NCI-H146 treated with DMSO at 0.1 percent for 48 hours (cell line): ENCODE measurements at regions not wholly inside any gene's neighbourhood (a gene's known extent, or its start where the extent isn't known, plus 50 kb on each side); places are given as distances from the start of the nearest gene placed in this dataset.
A peak's percentile ranks its signal among the peaks of the same experiment; 100 is the strongest.
"Not testable (repeated sequence)": the region's sequence is repeated elsewhere in the genome, so short reads cannot be mapped to it uniquely, and the experiment has no call there.

Experiments
- DNase-seq: peaks from one replicate; lab custom pipeline; 2025; ENCODE audit not compliant: unreplicated experiment; lab: John Stamatoyannopoulos, UW

- peak; percentile 4 for DNase-seq
These were observed 244.5 kb upstream of the ANKRD30A start for GRCh38 chr10:36880898-36881297.

DNA sequence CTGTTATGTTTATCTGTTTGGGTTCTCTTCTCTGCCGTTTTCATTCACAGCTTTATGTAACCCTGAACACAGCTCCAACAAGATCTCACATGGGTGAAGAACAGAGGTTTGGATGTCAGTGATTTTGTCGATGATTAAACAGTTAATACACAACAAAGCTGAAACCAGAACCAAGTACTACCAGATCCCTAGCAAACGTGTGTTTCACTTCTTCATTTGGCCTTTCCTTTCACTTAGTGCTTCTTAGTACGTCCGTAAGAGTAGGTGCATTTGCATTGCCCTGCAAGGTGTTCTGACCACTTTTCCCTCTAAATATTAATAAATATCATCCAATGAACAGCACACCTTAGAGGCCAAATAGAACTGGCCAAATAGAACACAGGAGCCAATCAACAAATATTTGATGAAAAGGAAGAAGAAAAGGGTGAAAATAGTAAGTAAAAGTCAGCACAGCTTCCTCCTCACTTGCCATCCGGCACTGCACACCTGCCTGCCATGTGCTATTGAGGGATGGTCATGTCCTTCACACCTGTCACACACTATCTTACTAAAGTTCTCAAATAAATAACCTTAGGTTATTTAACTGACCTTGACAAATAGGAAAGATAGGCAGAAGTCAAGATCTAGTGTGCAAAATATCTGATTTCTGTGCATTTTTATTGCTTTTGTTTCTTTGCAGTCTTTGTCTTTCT, 252.6 kb upstream of the ANKRD30A start:
- no peak for DNase-seq

DNA sequence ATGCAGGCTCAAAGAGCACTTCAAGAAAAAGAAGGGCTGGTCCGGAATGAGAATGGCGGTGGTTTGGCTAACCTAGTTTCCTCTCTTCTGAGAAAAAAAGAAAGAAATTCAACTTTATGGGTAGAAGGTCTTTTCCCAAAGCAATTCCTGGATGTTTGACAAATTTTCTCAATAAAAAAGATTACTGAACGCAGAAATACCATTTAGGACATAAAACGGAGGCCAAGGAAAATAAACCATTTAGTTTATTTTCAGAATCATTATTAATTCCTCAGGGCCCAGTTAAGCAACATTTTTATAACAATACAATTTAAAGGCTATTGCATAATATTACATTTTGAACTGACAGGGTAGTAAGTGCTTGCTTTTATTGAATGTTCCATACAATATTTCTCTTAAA, 284.6 kb upstream of the ANKRD30A start:
- DNase-seq: no peak

- DNase-seq: no peak
These were observed 288.0 kb upstream of the ANKRD30A start for GRCh38 chr10:36837416-36837815.

DNA sequence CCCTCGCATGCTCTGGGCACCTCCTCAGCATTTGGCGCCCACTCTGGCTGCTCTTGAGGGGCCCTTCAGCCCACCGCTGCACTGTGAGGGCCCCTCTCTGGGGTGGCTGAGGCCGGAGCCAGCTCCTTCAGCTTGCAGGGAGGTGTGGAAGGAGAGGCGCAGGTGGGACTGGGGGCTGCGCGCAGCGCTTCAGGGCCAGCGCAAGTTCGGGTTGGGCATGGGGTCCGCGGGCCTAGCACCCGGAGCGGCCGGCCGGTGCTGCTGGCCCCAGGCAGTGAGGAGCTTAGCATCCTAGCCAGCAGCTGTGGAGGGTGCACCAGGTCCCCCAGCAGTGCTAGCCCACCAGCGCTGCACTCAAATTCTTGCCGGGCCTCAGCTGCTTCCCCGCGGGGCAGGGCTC, 305.6 kb upstream of the ANKRD30A start:
- no peak for DNase-seq

GRCh38 chr10:36817898-36818297, 307.5 kb upstream of the ANKRD30A start:
- no peak for DNase-seq

DNA sequence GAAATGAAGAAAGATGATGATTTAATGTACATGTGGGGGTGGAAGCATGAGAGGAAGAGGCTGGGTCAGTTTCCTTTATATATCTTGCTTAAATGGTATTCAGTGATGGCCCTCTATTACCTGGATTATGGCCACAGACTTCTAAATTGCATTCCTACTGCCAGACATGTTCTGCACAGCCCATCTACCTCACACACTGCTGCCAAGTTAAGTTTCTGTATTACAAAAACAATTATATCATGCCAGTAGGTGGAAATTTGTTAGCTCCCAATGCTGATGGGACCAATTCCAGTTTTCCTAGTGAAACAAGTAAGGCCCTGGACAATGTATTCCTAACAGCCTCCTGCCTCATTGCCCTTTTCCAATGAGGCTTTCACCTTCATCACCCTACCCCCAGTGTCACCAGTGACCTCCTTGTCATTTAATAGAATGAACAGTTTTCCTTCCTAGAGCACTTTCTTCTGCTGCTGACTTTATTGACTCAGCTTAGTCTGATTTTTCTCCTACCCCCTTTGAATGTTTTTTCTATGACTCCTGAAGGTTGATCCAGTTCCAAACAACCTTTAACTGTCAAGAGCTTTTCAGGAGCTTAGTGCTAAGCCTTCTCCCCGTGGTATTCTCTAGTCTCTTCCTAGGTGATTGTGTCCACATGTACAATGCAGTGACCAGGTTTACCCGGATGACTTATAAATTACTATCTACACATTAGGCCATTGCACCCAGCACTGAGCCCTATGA, 316.6 kb upstream of the ANKRD30A start:
- DNase-seq: no peak

GRCh38 chr10:36803229-36803628, 322.2 kb upstream of the ANKRD30A start:
- no peak for DNase-seq

GRCh38 chr10:36802490-36803153, 322.8 kb upstream of the ANKRD30A start:
- DNase-seq: no peak

DNA sequence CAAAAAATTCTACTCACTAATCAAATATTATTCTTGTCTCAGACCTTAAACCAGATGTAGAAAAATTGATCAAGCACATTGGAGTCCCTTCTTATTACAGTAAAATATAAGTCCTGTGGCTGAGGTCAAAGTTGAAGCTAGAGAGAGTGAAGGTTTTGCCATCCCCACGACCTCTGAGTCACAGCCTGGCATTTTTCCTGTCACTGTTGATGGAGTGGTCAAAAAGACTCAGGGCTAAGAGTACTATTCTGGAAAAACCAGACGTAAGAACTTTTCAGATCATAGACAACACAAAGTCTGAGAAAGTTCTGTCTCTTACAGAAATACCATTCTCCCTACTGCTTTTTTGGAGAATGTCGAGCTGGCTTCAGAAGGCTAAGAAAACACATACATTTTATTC, 323.7 kb upstream of the ANKRD30A start:
- DNase-seq: no peak

DNA sequence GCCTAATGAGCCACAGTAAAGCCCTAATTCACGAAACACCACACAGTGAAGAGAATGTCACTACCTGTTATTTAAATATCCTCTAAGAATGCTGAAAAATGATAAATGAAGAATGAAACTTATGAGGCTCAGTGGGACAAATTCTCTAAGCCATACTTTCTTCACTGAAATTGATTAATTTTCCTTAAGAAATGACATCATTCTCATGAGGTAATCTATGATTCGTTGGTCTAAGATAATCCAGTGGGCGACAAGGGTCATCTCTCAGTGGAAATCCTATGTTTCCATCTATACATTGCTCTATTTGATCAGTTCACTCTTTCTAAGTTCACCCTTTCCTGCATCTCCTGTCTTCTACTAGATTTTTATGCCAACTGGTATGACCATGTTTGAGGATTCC, 330.4 kb upstream of the ANKRD30A start:
- DNase-seq: no peak

GRCh38 chr10:36789974-36790373, 335.4 kb upstream of the ANKRD30A start:
- no peak for DNase-seq

DNA sequence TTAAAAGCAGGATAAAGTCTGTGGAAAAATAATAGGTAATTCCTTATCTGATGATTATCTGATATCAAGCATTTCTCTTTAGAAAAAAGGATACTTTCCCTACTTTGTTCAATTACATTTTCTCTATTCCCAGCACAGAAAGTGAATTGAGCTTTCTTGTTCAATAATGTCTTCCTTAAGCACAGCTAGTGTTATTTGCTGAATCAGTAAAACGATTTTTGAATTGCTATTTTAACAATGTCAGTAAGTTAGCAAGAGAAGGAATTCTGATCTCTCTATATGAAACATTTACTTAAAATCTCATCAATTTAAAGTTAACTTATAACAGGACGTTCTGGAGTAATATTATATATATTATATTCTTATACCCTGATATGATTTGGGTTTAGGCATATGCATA, 337.2 kb upstream of the ANKRD30A start:
- no peak for DNase-seq

- no peak for DNase-seq
These were observed 342.0 kb upstream of the ANKRD30A start for GRCh38 chr10:36783400-36783799.

DNA sequence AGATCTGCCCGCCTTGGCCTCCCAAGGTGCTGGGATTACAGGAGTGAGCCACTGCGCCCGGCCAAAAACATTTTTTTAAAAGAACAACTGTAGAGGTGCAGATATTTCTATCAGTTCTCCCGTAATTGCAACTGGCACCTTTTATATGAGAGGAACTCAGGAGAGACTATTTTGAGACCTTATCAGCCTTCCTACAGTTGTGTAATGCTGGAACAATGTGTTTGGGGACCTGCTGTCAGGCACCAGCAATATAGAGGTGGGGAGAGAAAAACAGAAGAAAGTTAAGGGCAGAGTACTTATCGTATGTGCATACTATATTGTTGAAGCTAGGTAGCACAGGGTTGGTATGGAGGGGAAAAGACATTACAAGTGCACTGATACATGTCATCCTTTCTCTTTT, 343.8 kb upstream of the ANKRD30A start:
- DNase-seq: no peak

GRCh38 chr10:36780158-36780557, 345.2 kb upstream of the ANKRD30A start:
- DNase-seq: no peak

DNA sequence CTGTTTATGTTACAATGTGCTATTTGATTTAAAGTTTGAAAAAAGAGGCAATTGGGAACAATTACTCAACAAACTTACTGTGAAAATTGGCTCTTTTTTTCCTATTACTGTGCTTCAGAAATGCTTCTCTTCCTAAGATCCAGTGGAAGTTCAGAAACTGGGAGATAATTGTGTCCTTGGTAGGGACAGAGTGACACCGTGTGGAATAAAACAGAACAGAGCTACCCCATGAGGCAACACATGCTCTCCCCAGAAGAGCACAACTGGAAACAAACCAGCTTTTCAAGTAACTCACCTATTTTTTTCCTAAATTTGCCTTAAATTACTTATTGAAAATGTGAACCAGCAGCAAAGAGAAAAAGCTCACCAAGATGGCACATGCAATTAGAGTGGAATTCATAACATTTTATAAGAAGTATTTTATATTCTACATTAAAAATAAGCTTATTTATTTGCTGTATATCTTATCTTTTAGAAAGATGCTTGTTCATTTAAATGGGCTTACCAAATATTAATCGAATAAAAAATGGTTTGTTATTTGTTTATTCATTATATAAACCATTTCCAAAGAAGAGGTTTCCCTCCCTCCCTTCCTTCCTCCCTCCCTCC, 346.1 kb upstream of the ANKRD30A start:
- no peak for DNase-seq

DNA sequence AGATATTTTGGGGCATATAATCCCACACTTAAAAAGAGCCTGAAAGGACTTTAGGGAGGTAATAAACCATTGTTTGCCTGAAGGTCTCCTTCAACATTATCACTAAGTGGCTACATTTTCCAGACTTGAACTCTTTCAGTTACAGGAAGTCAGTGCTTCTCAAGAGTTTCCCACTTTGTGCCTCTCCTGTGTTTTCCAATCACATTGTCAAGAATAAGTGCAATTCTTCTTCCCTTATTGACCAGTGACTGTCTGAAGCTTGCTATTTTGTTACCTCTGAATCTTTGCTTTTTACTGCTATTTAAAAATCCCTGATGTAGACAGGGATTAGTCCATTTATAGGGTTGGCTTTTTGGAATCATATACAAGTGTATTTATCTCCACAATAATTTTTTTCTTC, 346.7 kb upstream of the ANKRD30A start:
- DNase-seq: no peak

- no peak for DNase-seq
These were observed 351.7 kb upstream of the ANKRD30A start for GRCh38 chr10:36773652-36774051.

DNA sequence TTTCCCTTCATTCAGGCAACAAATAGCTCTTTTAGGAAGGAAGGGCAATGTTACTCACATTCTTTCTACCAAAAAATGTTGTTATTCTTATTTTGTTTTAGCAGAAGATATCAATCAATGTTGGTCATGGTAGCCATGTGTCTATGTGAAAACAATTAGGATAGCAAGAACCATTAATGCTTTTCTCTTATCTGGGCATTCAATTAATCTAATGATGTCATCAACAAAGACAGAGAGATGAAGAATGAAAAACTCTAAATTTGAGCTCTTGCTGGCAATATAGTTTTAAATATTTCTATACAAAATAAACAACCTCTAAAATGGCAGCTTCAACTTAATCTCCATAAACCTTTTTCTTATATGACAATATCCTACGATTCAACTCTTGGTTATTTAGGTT, 353.7 kb upstream of the ANKRD30A start:
- DNase-seq: no peak

DNA sequence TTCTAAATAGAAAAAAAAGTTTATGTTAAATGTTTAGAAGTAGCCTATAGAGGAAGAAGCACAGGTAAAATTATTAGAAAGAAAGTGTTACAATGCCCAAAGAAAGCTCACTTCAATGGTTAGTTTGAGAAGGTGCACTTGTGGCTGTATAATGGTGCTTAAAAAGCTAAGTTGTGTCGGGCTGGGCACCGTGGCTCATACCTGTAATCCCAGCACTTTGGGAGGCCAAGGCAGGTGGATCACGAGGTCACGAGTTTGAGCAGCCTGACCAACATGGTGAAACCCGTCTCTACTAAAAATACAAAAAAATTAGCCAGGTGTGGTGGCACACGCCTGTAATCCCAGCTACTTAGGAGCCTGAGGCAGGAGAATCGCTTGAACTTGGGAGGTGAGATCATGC, 355.7 kb upstream of the ANKRD30A start:
- DNase-seq: not testable (repeated sequence)

GRCh38 chr10:36766940-36767339, 358.5 kb upstream of the ANKRD30A start:
- no peak for DNase-seq
